NCI-H748 (cell line): ENCODE measurements at regions not wholly inside any gene's neighbourhood (a gene's known extent, or its start where the extent isn't known, plus 50 kb on each side); places are given as distances from the start of the nearest gene placed in this dataset.
"Not testable (repeated sequence)": the region's sequence is repeated elsewhere in the genome, so short reads cannot be mapped to it uniquely, and the experiment has no call there.

Source experiments
- DNase-seq: peaks from one replicate; lab custom pipeline; 2025; ENCODE audit not compliant: unreplicated experiment; lab: John Stamatoyannopoulos, UW

GRCh38 chr2:187002242-187002641 lies 153.3 kb upstream of the ZSWIM2 start:
- DNase-seq, result no peak

DNA sequence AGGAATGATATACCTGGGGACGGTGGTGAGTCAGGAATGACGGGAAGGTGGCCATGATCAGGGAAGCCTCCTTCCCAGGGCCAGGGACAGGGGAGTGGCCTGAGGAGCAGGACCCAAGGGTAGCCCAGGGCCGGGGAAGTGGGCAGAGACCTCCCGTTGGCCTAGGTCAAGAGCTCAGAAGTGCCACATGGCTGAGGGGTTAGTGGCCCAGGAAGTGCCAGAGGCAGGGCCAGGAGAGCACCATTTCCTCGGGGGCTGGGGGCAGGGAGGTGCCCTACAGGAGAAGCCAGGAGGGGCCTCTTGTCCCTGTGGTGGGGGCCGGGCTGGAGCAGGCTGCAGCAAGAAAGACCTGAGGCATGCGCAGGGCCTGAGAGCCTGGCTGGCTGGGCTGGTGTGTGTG lies 152.3 kb upstream of the ZSWIM2 start:
- no peak for DNase-seq

DNA sequence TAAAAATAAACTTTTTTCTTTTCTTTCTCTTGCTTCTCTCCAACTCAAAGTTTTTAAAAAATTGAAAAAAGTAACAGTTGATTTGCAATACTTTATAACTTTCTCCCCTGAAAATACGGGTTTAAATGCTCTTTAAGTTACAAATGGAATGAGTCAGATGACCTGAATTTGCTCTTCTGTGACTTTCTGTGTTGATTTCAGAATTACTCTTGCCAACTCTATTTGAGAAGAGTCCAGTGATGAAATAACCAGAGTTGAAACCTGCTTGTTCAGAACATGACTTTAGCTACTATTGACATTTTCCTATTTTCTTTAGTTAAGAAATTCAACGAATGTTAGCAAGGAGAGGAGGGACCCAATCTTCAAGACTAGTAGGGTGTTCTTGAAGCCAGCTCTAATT lies 146.1 kb upstream of the ZSWIM2 start:
- no peak for DNase-seq

GRCh38 chr2:186992597-186992996 lies 143.6 kb upstream of the ZSWIM2 start:
- DNase-seq, result no peak

GRCh38 chr2:186991766-186992417 lies 142.9 kb upstream of the ZSWIM2 start:
- DNase-seq, result no peak

- no peak for DNase-seq
Observed at GRCh38 chr2:186984966-186985365, 136.0 kb upstream of the ZSWIM2 start.

DNA sequence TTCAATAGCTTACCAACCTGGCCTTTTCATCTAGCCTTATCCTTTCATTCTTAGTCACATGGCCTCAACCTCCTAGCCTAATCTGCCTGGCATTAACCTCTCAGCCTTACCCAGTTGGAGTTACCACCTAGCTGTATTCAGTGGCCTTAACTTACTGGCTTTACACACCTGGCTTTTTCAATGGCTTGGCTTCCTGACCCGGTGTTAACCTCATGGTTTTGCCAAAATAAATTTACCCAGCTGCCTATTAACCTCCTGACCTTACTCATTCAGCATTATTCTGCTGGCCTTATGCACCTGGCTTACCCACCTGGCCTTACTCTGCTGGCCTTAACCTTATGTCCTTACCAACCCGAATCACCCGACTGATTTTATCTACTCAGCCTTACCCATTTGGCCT lies 135.5 kb upstream of the ZSWIM2 start:
- DNase-seq, result no peak

GRCh38 chr2:186980787-186981550 lies 132.0 kb upstream of the ZSWIM2 start:
- DNase-seq, result no peak

GRCh38 chr2:186980117-186980442 lies 131.1 kb upstream of the ZSWIM2 start:
- DNase-seq, result no peak

DNA sequence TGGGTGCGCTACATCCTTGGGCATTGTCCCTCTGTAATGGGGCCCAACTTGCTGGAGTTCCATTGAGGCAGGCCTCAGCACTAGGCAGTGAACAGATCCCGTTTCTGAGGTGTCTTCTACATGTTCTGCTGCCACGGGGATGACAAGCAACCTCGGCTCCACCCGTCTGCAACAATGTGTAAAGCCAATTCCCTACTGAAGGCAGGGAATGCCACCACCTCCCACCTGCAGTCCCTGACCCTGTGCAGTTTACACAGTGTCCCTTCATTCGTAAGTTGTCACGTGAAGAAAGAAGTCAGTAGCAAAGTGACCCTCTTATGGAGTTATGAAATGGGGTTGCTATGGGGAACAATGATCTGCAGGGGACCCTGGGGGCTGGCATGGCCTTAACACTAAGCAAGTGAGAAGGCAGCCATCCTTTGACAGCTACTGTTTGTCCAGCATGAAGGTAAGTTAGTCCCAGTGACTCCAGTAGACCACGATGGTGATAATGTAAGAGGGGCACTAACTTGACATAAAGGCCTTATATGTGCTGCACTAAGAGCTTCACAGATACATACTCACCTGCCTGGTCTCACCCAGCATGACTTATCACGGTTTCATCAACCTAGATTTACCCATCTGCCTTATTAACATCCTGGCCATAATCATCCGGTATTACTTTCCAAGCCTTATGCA lies 130.6 kb upstream of the ZSWIM2 start:
- no peak for DNase-seq

DNA sequence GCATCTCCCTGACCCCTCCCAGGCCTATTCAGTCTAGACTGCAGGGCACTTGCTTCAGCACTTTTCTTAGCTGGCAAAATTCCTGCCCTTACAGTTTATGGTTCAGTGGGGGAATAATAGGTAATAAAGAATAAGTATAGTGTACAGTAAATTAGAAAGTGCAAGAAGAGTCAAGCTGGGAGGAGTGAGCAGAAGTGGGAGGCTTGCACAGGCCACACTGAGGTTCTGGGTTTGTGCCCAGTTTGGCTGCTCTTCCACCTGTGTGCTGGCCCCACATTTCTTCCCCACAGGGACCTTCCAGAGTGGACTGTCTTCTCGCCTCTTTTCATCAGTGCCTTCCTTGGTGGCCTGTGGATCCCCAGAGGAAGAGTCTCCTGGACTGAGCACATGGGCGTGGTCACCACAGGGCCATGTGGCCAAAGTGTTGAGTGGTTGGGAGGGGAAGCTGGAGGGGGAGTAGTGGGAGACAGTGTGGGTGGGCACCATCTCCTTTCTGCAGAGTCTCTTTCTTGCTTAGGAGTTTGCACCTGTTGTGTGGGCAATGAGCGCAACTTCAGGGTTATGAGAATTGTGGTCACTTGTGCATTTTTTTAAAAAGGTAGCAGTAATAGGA lies 128.6 kb upstream of the ZSWIM2 start:
- no peak for DNase-seq

DNA sequence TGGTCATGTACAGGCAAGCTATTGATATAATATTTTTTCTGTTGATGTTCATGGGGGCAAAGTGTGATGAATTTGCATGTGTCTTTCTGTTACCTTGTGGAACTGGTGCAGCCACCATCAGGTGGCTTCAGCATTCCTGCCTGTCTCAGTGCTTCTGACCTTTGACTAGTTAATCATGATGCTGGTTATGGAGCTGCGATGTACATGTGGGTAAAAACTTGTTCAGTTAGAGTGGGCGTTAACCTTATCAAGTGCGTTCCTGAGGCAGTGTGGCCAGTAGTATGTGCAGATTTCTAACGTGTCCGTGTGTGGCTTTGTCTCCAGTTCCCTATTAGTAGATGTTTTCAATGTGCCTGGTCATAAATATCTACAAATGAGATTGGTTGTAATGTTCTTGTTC lies 127.4 kb upstream of the ZSWIM2 start:
- DNase-seq, result no peak

DNA sequence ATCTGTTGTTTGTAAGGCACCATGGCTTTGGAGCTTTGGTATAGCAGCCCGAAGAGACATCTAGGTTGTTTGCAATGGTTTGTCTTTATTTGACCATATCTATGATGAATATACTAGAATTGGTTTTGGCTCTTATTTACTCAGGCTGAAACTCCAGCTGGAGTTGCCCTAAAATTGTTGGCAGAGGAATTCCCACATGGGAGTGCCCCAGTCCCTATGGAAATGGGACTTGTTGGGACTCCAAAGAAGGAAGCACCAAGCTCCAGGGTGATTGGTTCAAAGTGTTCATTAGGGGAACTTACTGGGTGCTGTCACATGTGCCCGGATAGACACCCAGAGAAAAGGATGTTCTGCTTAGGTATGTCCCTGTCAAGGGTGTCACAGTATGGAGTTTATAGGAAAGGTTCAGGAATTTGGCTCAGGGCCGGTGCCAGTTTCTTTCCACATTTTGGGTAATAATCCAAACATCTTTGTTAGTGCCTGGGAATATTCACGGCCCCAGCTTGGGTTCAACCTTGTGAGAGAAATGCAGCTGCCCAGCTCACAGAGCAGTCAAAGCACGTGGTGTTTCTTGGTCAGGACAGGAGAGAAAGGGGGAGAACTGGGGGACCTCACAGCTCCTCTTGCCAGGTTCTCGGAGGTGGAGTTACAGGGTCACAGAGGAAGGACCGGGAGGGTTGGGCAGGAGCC lies 123.5 kb upstream of the ZSWIM2 start:
- DNase-seq, result no peak

DNA sequence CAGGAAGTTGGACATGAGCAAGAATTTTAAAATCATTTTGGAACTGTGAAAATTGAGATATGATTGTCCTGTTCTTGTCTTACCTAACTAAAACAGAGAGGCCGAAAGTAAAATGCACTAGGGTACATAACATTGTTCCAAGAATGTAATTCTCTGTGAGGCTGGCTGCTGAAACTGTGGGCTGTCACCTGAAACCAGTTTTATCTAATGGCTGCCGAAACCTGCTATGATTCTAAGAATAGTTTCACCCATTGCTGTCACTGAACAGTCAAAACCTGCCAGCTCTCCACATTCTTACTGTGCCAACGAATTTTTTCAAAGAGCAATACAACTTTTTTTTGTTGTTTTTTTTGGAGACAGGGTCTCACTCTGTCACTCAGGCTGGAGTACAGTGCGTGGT lies 119.3 kb upstream of the ZSWIM2 start:
- DNase-seq, result no peak

- no peak for DNase-seq
Observed at GRCh38 chr2:186966015-186966414, 117.0 kb upstream of the ZSWIM2 start.

DNA sequence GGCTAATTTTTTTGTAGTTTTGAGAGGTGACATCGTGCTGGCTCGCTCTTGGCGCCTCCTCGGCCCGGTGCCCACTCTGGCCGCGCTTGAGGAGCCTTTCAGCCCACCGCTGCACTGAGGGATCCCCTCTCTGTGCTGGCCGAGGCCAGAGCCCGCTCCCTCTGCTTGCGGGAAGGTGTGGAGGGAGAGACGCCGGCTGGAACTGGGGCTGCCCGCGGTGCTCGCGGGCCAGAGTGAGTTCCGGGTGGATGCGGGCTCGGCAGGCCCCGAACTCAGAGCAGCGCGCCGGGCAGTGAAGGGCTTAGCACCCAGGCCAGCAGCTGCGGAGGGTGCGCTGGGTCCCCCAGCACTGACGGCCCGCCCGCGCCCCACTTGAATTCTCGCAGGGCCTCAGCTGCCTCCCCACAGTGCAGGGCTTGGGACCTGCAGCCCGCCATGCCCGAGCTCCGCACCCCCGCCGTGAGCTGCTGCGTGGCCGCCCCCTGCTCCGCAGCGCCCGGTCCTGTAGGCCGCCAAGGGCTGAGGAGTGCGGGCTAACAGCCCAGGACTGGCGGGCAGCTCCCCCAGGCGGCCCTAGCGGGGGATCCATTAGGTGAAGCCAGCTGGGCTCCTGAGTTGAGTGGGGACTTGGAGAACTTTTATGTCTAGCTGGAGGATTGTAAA lies 113.2 kb upstream of the ZSWIM2 start:
- no peak for DNase-seq

GRCh38 chr2:186960241-186960640 lies 111.3 kb upstream of the ZSWIM2 start:
- not testable (repeated sequence) for DNase-seq

DNA sequence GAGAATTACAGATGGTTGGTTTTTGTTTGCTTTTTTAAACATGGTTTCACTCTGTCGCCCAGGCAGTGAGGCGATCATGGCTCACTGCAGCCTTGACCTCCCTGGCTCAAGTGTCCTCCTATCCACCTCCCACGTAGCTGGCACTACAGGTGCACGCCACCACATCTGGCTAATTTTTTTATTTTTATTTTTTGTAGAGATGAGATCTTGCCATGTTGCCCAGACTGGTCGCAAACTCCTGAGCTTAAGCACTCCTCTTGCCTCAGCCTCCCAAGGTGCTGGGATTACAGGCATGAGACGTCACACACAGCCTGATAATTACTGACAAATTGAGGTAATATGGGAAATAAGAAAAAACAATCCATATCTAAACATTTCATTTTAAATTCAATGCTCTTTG lies 110.5 kb upstream of the ZSWIM2 start:
- DNase-seq, result no peak

DNA sequence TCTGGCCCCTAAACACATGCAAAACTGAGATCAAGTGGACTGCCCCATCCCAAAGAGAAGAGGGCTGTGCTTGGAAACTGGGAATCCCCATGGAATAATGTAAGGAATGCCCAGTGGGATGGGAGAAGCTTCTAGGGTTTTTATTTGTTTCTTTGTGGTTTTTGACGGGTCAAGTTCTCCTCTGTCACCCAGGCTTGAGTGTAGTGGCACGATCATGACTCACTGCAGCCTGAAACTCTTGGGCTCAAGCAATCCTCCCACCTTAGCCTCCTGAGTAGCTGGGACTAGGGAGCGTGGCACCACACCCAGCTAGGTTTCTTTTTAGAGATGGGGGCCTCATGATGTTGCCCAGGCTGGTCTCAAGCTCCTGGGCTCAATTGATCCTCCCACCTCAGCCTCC lies 101.7 kb upstream of the ZSWIM2 start:
- no peak for DNase-seq

GRCh38 chr2:186949726-186950256 lies 100.8 kb upstream of the ZSWIM2 start:
- DNase-seq, result no peak

DNA sequence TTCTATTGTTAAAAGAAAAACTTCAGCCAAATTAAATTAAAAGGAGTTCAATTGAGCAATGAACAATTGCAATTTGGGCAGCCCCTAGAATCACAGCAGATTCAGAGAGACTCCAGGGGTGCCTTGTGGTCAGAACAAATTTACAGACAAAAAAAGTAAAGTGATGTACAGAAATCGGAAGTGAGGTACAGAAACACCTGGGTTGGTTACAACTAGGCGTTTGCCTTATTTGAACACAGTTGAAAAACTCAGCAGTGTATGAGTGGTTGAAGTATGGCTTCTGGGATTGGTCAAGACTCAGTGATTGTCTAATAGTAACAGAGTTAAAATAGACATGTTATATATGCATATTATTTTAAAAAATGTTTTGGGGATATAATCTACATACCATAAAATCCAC lies 98.5 kb upstream of the ZSWIM2 start:
- DNase-seq, result no peak
